GM19397 (cell line): ENCODE measurements at regions not wholly inside any gene's neighbourhood (a gene's known extent, or its start where the extent isn't known, plus 50 kb on each side); places are given as distances from the start of the nearest gene placed in this dataset.
"Not testable (repeated sequence)": the region's sequence is repeated elsewhere in the genome, so short reads cannot be mapped to it uniquely, and the experiment has no call there.

Experiments used
- ATAC-seq: cut with Tn5 transposase; IDR thresholded peaks from one replicate; pipeline ENCODE4 v1.9.1; 2021; ENCODE audit warnings: mild to moderate bottlenecking, moderate library complexity; ENCODE audit not compliant: unreplicated experiment

GRCh38 chr5:155679530-155679929, 647.4 kb upstream of the SGCD start:
- no peak for ATAC-seq

GRCh38 chr5:155684417-155684816, 642.5 kb upstream of the SGCD start:
- no peak for ATAC-seq

GRCh38 chr5:155686131-155686530, 640.8 kb upstream of the SGCD start:
- ATAC-seq = no peak

- ATAC-seq = no peak
Measured at GRCh38 chr5:155689406-155689805, 637.6 kb upstream of the SGCD start.

- ATAC-seq = no peak
Measured at GRCh38 chr5:155696362-155696761, 630.6 kb upstream of the SGCD start.

GRCh38 chr5:155697236-155697635, 629.7 kb upstream of the SGCD start:
- no peak for ATAC-seq

GRCh38 chr5:155699385-155699784, 627.6 kb upstream of the SGCD start:
- no peak for ATAC-seq

GRCh38 chr5:155700333-155700732, 626.6 kb upstream of the SGCD start:
- ATAC-seq = no peak

GRCh38 chr5:155711882-155712281, 615.1 kb upstream of the SGCD start:
- ATAC-seq = no peak

- ATAC-seq = not testable (repeated sequence)
Measured at GRCh38 chr5:155714435-155714834, 612.5 kb upstream of the SGCD start.

- no peak for ATAC-seq
Measured at GRCh38 chr5:155726267-155726666, 600.7 kb upstream of the SGCD start.

GRCh38 chr5:155727512-155728145, 599.3 kb upstream of the SGCD start:
- no peak for ATAC-seq

GRCh38 chr5:155728146-155728856, 598.7 kb upstream of the SGCD start:
- no peak for ATAC-seq

- no peak for ATAC-seq
Measured at GRCh38 chr5:155728857-155729683, 597.9 kb upstream of the SGCD start.

GRCh38 chr5:155729684-155730059, 597.3 kb upstream of the SGCD start:
- no peak for ATAC-seq

- no peak for ATAC-seq
Measured at GRCh38 chr5:155732587-155733376, 594.2 kb upstream of the SGCD start.

GRCh38 chr5:155733935-155734334, 593.0 kb upstream of the SGCD start:
- no peak for ATAC-seq

- no peak for ATAC-seq
Measured at GRCh38 chr5:155735388-155735787, 591.6 kb upstream of the SGCD start.

- ATAC-seq = no peak
Measured at GRCh38 chr5:155738616-155739015, 588.3 kb upstream of the SGCD start.

GRCh38 chr5:155746367-155747038, 580.5 kb upstream of the SGCD start:
- ATAC-seq = no peak

- ATAC-seq = no peak
Measured at GRCh38 chr5:155750101-155750500, 576.9 kb upstream of the SGCD start.
